ENCODE measurements at regions not wholly inside any gene's neighbourhood (a gene's known extent, or its start where the extent isn't known, plus 50 kb on each side); places are given as distances from the start of the nearest gene placed in this dataset.

- Histone ChIP-seq H3K27ac (ENCODE audit: control insufficient read depth, insufficient read depth) (no peak overlapping the region), H3K9me3 (replicated peaks; ENCODE audit: control insufficient read depth, insufficient read depth, low read length) (no peaks in the 10 kb centered on the region), H2AFZ (ENCODE audit: control insufficient read depth, low read depth, low read length) (no peak overlapping the region), H3K4me2 (ENCODE audit: control insufficient read depth, insufficient read depth) (no peak overlapping the region), H4K20me1 (ENCODE audit: control insufficient read depth, insufficient read depth) (no peaks in the 10 kb centered on the region), H3K4me3 (no peak overlapping the region), H3K79me2 (ENCODE audit: control insufficient read depth, insufficient read depth, low read length) (no peaks in the 10 kb centered on the region), H3K36me3 (ENCODE audit: control insufficient read depth in 2 of 2, insufficient read depth in 2 of 2, low read length in 1 of 2) (no peaks in the 10 kb centered on the region), H3K9ac (ENCODE audit: control insufficient read depth, insufficient read depth, low read length) (no peak overlapping the region), H3K27me3 (replicated peaks in 1 of 2; ENCODE audit: control insufficient read depth in 2 of 2, insufficient read depth in 2 of 2, low read length in 1 of 2) (no peaks in the 10 kb centered on the region), H3K4me1 (ENCODE audit: control insufficient read depth, insufficient read depth, low read length) (no peaks in the 10 kb centered on the region)
- DNase-seq (ENCODE audit: low read depth, low spot score) (no peak), FAIRE-seq (peak; percentile 31), ATAC-seq (no peak)
- RAD21 ChIA-PET (ENCODE audit: unreplicated experiment) = no interaction called here
- BruUV-seq (replicated peaks) = no TSS peak
- in situ Hi-C loops (cut with MboI) = no loop called here
- CTCF ChIA-PET = interaction anchor here (1.2 kb wide), 1 partner anchor 14 kb away, joined by 3 read pairs; no protein-coding TSS in a partner anchor
- no peak for TF ChIP-seq ESRRA (IDR thresholded peaks at IDR 0.05; ENCODE audit: low read length)
- TF ChIP-seq HDGF (IDR thresholded peaks at IDR 0.05) = no peak
- no peak for TF ChIP-seq SUPT20H (IDR thresholded peaks at IDR 0.05; ENCODE audit: borderline replicate concordance, control insufficient read depth, low read depth, low read length)
- SMC1A ChIA-PET (ENCODE audit: uncharacterized antibody, unreplicated experiment) = interaction anchor here (1.1 to 1.2 kb wide), 2 partner anchors 10 to 214 kb away, joined by 3 to 4 read pairs; no protein-coding TSS in a partner anchor
- intact Hi-C loops (cut with micrococcal nuclease; ENCODE audit: unreplicated experiment) = no loop called here
- POLR2A ChIA-PET = no interaction called here
- 0% methylated on average over 1 of the region's 1 CpG for WGBS (ENCODE audit: insufficient coverage, insufficient replicate concordance, low lambda C conversion rate, missing lambda C conversion rate)
Measured at GRCh38 chr1:88089961-88090360, 594.1 kb upstream of the PKN2 start.

- ChIA-PET POLR2A (no interaction called here), RAD21 (ENCODE audit: unreplicated experiment) (no interaction called here), CTCF (interaction anchor here (0.6 to 1.0 kb wide), 2 partner anchors 12 to 401 kb away, joined by 3 to 4 read pairs; no protein-coding TSS in a partner anchor), SMC1A (ENCODE audit: uncharacterized antibody, unreplicated experiment) (no interaction called here)
- H3K4me3 ChIP-seq = no peak overlapping the region
- intact Hi-C loops (cut with micrococcal nuclease; ENCODE audit: unreplicated experiment) = no loop called here
- H2AFZ ChIP-seq (ENCODE audit: control insufficient read depth, low read depth, low read length) = no peak overlapping the region
- H3K27me3 ChIP-seq (replicated peaks in 1 of 2; ENCODE audit: control insufficient read depth in 2 of 2, insufficient read depth in 2 of 2, low read length in 1 of 2) = no peaks in the 10 kb centered on the region
- no peaks in the 10 kb centered on the region for H3K4me1 ChIP-seq (ENCODE audit: control insufficient read depth, insufficient read depth, low read length)
- in situ Hi-C loops (cut with MboI) = no loop called here
- H3K9ac ChIP-seq (ENCODE audit: control insufficient read depth, insufficient read depth, low read length) = no peak overlapping the region
- no peaks in the 10 kb centered on the region for H3K36me3 ChIP-seq (ENCODE audit: control insufficient read depth in 2 of 2, insufficient read depth in 2 of 2, low read length in 1 of 2)
- H3K79me2 ChIP-seq (ENCODE audit: control insufficient read depth, insufficient read depth, low read length) = no peaks in the 10 kb centered on the region
- H3K9me3 ChIP-seq (replicated peaks; ENCODE audit: control insufficient read depth, insufficient read depth, low read length) = no peaks in the 10 kb centered on the region
- no TSS peak for BruUV-seq (replicated peaks)
- no peak for TF ChIP-seq ZBTB4 (CRISPR knock-in tag; IDR thresholded peaks at IDR 0.05)
- TF ChIP-seq MYB (IDR thresholded peaks at IDR 0.05; ENCODE audit: borderline replicate concordance, low read depth, low read length) = no peak
- TF ChIP-seq TAF1 (IDR thresholded peaks at IDR 0.05; ENCODE audit: borderline replicate concordance, low read depth, low read length) = no peak
- TF ChIP-seq RAD51 (IDR thresholded peaks at IDR 0.05) = no peak
- no peak for TF ChIP-seq NFYA (IDR thresholded peaks at IDR 0.05; ENCODE audit: borderline replicate concordance, low read depth, low read length)
- TF ChIP-seq CBX5 (IDR thresholded peaks at IDR 0.05; ENCODE audit: low read depth) = no peak
- TF ChIP-seq SRF (IDR thresholded peaks at IDR 0.05; ENCODE audit: low read depth in 2 of 2, low read length in 2 of 2) = no peak
- no peak for TF ChIP-seq YBX1 (IDR thresholded peaks at IDR 0.05)
- DNase-seq (ENCODE audit: low read depth, low spot score) (no peak), ATAC-seq (no peak), FAIRE-seq (no peak)
- no peak overlapping the region for H3K27ac ChIP-seq (ENCODE audit: control insufficient read depth, insufficient read depth)
- no peak overlapping the region for H3K4me2 ChIP-seq (ENCODE audit: control insufficient read depth, insufficient read depth)
- 40% methylated on average over 3 of the region's 3 CpGs for WGBS (ENCODE audit: insufficient coverage, insufficient replicate concordance, low lambda C conversion rate, missing lambda C conversion rate)
- no peaks in the 10 kb centered on the region for H4K20me1 ChIP-seq (ENCODE audit: control insufficient read depth, insufficient read depth)
Measured at GRCh38 chr1:88098881-88099280, 585.2 kb upstream of the PKN2 start.

Data from GM12878 (cell line).